ENCODE measurements at regions not wholly inside any gene's neighbourhood (a gene's known extent, or its start where the extent isn't known, plus 50 kb on each side); places are given as distances from the start of the nearest gene placed in this dataset.

- no peak for ATAC-seq
- TF ChIP-seq TSHZ2 (CRISPR knock-in tag; IDR thresholded peaks at IDR 0.05) (no peak), ZFP30 (CRISPR knock-in tag; IDR thresholded peaks at IDR 0.05) (no peak), OSR1 (CRISPR knock-in tag; IDR thresholded peaks at IDR 0.05) (no peak), ZNF565 (CRISPR knock-in tag; conservative IDR thresholded peaks at IDR 0.05; ENCODE audit: low read depth) (no peak), SNAI2 (CRISPR knock-in tag; IDR thresholded peaks at IDR 0.05) (no peak), RARB (CRISPR knock-in tag; IDR thresholded peaks at IDR 0.05) (no peak), ZNF8 (CRISPR knock-in tag; IDR thresholded peaks at IDR 0.05) (no peak), CSRNP3 (CRISPR knock-in tag; IDR thresholded peaks at IDR 0.05) (no peak), ZNF70 (CRISPR knock-in tag; IDR thresholded peaks at IDR 0.05) (no peak), CSDC2 (CRISPR knock-in tag; IDR thresholded peaks at IDR 0.05) (no peak), PATZ1 (CRISPR knock-in tag; IDR thresholded peaks at IDR 0.05; ENCODE audit: borderline replicate concordance) (no peak), ARNTL (CRISPR knock-in tag; IDR thresholded peaks at IDR 0.05; ENCODE audit: borderline replicate concordance, low read depth) (no peak), ZFP3 (CRISPR knock-in tag; IDR thresholded peaks at IDR 0.05) (no peak), GLIS3 (CRISPR knock-in tag; IDR thresholded peaks at IDR 0.05) (no peak), POU6F1 (CRISPR knock-in tag; IDR thresholded peaks at IDR 0.05; ENCODE audit: borderline replicate concordance, low read depth) (no peak), ZC3H10 (CRISPR knock-in tag; IDR thresholded peaks at IDR 0.05) (no peak)
Observed at GRCh38 chr6:6883011-6883410, 224.8 kb upstream of the RREB1 start.

GRCh38 chr6:6884193-6884627, 223.6 kb upstream of the RREB1 start:
- no peak for ATAC-seq
- no peak for TF ChIP-seq GLIS3 (CRISPR knock-in tag; IDR thresholded peaks at IDR 0.05)
- TF ChIP-seq ZFP30 (CRISPR knock-in tag; IDR thresholded peaks at IDR 0.05) = no peak
- no peak for TF ChIP-seq OSR1 (CRISPR knock-in tag; IDR thresholded peaks at IDR 0.05)
- no peak for TF ChIP-seq CSRNP3 (CRISPR knock-in tag; IDR thresholded peaks at IDR 0.05)
- TF ChIP-seq POU6F1 (CRISPR knock-in tag; IDR thresholded peaks at IDR 0.05; ENCODE audit: borderline replicate concordance, low read depth) = no peak
- no peak for TF ChIP-seq ZNF70 (CRISPR knock-in tag; IDR thresholded peaks at IDR 0.05)
- TF ChIP-seq ARNTL (CRISPR knock-in tag; IDR thresholded peaks at IDR 0.05; ENCODE audit: borderline replicate concordance, low read depth) = no peak
- TF ChIP-seq TOX (CRISPR knock-in tag; IDR thresholded peaks at IDR 0.05; ENCODE audit: borderline replicate concordance) = no peak

- no peak for ATAC-seq
- TF ChIP-seq GLIS3 (CRISPR knock-in tag; IDR thresholded peaks at IDR 0.05) = no peak
- TF ChIP-seq ISL1 (CRISPR knock-in tag; IDR thresholded peaks at IDR 0.05) = no peak
- TF ChIP-seq RARB (CRISPR knock-in tag; IDR thresholded peaks at IDR 0.05) = no peak
- no peak for TF ChIP-seq POU6F1 (CRISPR knock-in tag; IDR thresholded peaks at IDR 0.05; ENCODE audit: borderline replicate concordance, low read depth)
- TF ChIP-seq SNAI2 (CRISPR knock-in tag; IDR thresholded peaks at IDR 0.05) = no peak
- no peak for TF ChIP-seq CREB5 (CRISPR knock-in tag; IDR thresholded peaks at IDR 0.05; ENCODE audit: low read depth)
- no peak for TF ChIP-seq OSR1 (CRISPR knock-in tag; IDR thresholded peaks at IDR 0.05)
- no peak for TF ChIP-seq ZFP30 (CRISPR knock-in tag; IDR thresholded peaks at IDR 0.05)
- TF ChIP-seq TOX (CRISPR knock-in tag; IDR thresholded peaks at IDR 0.05; ENCODE audit: borderline replicate concordance) = no peak
- TF ChIP-seq ARNTL (CRISPR knock-in tag; IDR thresholded peaks at IDR 0.05; ENCODE audit: borderline replicate concordance, low read depth) = no peak
- TF ChIP-seq ZC3H10 (CRISPR knock-in tag; IDR thresholded peaks at IDR 0.05) = no peak
- no peak for TF ChIP-seq ESRRG (CRISPR knock-in tag; IDR thresholded peaks at IDR 0.05)
Observed at GRCh38 chr6:6884916-6885315, 222.8 kb upstream of the RREB1 start.

Data from SK-N-SH treated with all-trans-retinoic acid at 6 μM for 48 hours (cell line).